Smooth muscle cell (in vitro differentiated cells): ENCODE measurements at regions not wholly inside any gene's neighbourhood (a gene's known extent, or its start where the extent isn't known, plus 50 kb on each side); places are given as distances from the start of the nearest gene placed in this dataset.

Experiments used
- DNase-seq: peaks from one replicate; lab custom pipeline; 2025; ENCODE audit not compliant: unreplicated experiment; lab: John Stamatoyannopoulos, UW
- H2AFZ ChIP-seq: fragments of 200-600 bp; sonication (generic); 2 replicates; pipeline ENCODE4 v1.6.0; 2016; ENCODE audit warnings: antibody characterized with exemption, low read depth, mild to moderate bottlenecking
- H3F3A ChIP-seq: fragments of 200-600 bp; sonication (generic); 2 replicates; pipeline ENCODE4 v1.6.0; 2017; ENCODE audit warnings: antibody characterized with exemption, low read depth
- H3K27ac ChIP-seq: fragments of 200-600 bp; sonication (generic); 2 replicates; pipeline ENCODE4 v1.5.1; 2016; ENCODE audit warnings: low read depth, mild to moderate bottlenecking
- H3K27me3 ChIP-seq: fragments of 200-600 bp; sonication (generic); 2 replicates; pipeline ENCODE4 v1.6.1; 2016; ENCODE audit warnings: low read depth, mild to moderate bottlenecking
- H3K36me3 ChIP-seq: fragments of 200-600 bp; sonication (generic); 2 replicates; pipeline ENCODE4 v1.5.1; 2016; ENCODE audit warnings: low read depth
- H3K4me1 ChIP-seq: fragments of 200-600 bp; sonication (generic); 2 replicates; pipeline ENCODE4 v1.5.1; 2016; ENCODE audit warnings: low read depth
- H3K4me2 ChIP-seq: fragments of 200-600 bp; sonication (generic); 2 replicates; pipeline ENCODE4 v1.6.0; 2016; ENCODE audit warnings: mild to moderate bottlenecking
- H3K4me3 ChIP-seq: fragments of 200-600 bp; sonication (generic); 2 replicates; pipeline ENCODE4 v1.5.1; 2016; ENCODE audit warnings: mild to moderate bottlenecking
- H3K79me2 ChIP-seq: fragments of 200-600 bp; sonication (generic); 2 replicates; pipeline ENCODE4 v1.6.0; 2016; ENCODE audit warnings: low read depth, mild to moderate bottlenecking
- H3K9ac ChIP-seq: fragments of 200-600 bp; sonication (generic); 2 replicates; pipeline ENCODE4 v1.6.0; 2016; ENCODE audit warnings: low read depth
- H3K9me3 ChIP-seq: fragments of 200-600 bp; sonication (generic); replicated peaks from 2 replicates; pipeline ENCODE4 v1.5.1; 2016; ENCODE audit warnings: low read depth
- H4K20me1 ChIP-seq: fragments of 200-600 bp; sonication (generic); 2 replicates; pipeline ENCODE4 v1.6.0; 2016; ENCODE audit warnings: low read depth
- CTCF ChIP-seq: fragments of 200-600 bp; sonication (generic); IDR thresholded peaks from 2 replicates; pipeline ENCODE4 v1.5.1; 2017; ENCODE audit warnings: borderline replicate concordance, mild to moderate bottlenecking, antibody characterized with exemption; ENCODE audit not compliant: insufficient read depth, poor library complexity, severe bottlenecking
- WGBS: methylation state at CpG from one replicate; pipeline ENCODE4 v1.1.7; 2016; ENCODE audit warnings: low lambda C conversion rate; 5-methylcytosine and 5-hydroxymethylcytosine counted together

GRCh38 chr5:5040712-5041111 is 99.4 kb upstream of the ADAMTS16 start:
- Histone ChIP-seq H3K4me1 (no peaks in the 10 kb centered on the region), H3K4me3 (no peak overlapping the region)

GRCh38 chr5:5042806-5043205 is 97.3 kb upstream of the ADAMTS16 start:
- Histone ChIP-seq H2AFZ (no peak overlapping the region), H3K9me3 (no peaks in the 10 kb centered on the region), H3K4me3 (no peak overlapping the region), H3K27me3 (no peaks in the 10 kb centered on the region), H3K79me2 (no peaks in the 10 kb centered on the region), H4K20me1 (no peaks in the 10 kb centered on the region), H3F3A (no peaks in the 10 kb centered on the region), H3K4me2 (no peak overlapping the region), H3K27ac (no peak overlapping the region), H3K36me3 (no peaks in the 10 kb centered on the region), H3K9ac (no peak overlapping the region), H3K4me1 (no peaks in the 10 kb centered on the region)
- no peak for DNase-seq
- no peak for TF ChIP-seq CTCF

More at GRCh38 chr5:5040712-5041111, 99.4 kb upstream of the ADAMTS16 start:
- no peaks in the 10 kb centered on the region for H3K9me3 ChIP-seq
- DNase-seq, result no peak
- no peak overlapping the region for H3K27ac ChIP-seq
- WGBS, result 99% methylated on average over 3 of the region's 3 CpGs
- no peaks in the 10 kb centered on the region for H3K79me2 ChIP-seq
- no peaks in the 10 kb centered on the region for H3K36me3 ChIP-seq
- H3K9ac ChIP-seq, result no peak overlapping the region
- no peak for TF ChIP-seq CTCF
- no peaks in the 10 kb centered on the region for H3F3A ChIP-seq
- H3K4me2 ChIP-seq, result no peak overlapping the region
- H4K20me1 ChIP-seq, result no peaks in the 10 kb centered on the region
- no peaks in the 10 kb centered on the region for H3K27me3 ChIP-seq
- no peak overlapping the region for H2AFZ ChIP-seq

GRCh38 chr5:5043346-5043745 is 96.8 kb upstream of the ADAMTS16 start:
- Histone ChIP-seq H3K9ac (no peak overlapping the region), H4K20me1 (no peaks in the 10 kb centered on the region), H3K27ac (no peak overlapping the region), H3K4me2 (no peak overlapping the region), H3K79me2 (no peaks in the 10 kb centered on the region), H3K36me3 (no peaks in the 10 kb centered on the region), H3K9me3 (no peaks in the 10 kb centered on the region), H3K4me3 (no peak overlapping the region), H2AFZ (no peak overlapping the region), H3K4me1 (no peaks in the 10 kb centered on the region), H3F3A (no peaks in the 10 kb centered on the region), H3K27me3 (no peaks in the 10 kb centered on the region)
- no peak for TF ChIP-seq CTCF
- 19% methylated on average over 2 of the region's 2 CpGs for WGBS
- no peak for DNase-seq

- Histone ChIP-seq H3K4me3 (no peak overlapping the region), H3K4me2 (no peak overlapping the region), H3K9me3 (no peaks in the 10 kb centered on the region), H3K27ac (no peak overlapping the region), H2AFZ (no peak overlapping the region), H3K36me3 (no peaks in the 10 kb centered on the region), H3F3A (no peaks in the 10 kb centered on the region), H3K27me3 (no peaks in the 10 kb centered on the region), H3K79me2 (no peaks in the 10 kb centered on the region), H3K4me1 (no peaks in the 10 kb centered on the region), H3K9ac (no peak overlapping the region), H4K20me1 (no peaks in the 10 kb centered on the region)
- no peak for DNase-seq
- WGBS, result 74% methylated on average over 3 of the region's 3 CpGs
- no peak for TF ChIP-seq CTCF
Observed at GRCh38 chr5:5044247-5044840, 95.8 kb upstream of the ADAMTS16 start.
